CD4-positive, alpha-beta T cell treated with Interleukin-17A for 4 hours (primary cell): ENCODE measurements at regions not wholly inside any gene's neighbourhood (a gene's known extent, or its start where the extent isn't known, plus 50 kb on each side); places are given as distances from the start of the nearest gene placed in this dataset.

ENCODE experiments used
- DNase-seq: peaks from one replicate; pipeline ENCODE4 v3.0.0-alpha.2; 2020; ENCODE audit warnings: mixed read lengths

DNA sequence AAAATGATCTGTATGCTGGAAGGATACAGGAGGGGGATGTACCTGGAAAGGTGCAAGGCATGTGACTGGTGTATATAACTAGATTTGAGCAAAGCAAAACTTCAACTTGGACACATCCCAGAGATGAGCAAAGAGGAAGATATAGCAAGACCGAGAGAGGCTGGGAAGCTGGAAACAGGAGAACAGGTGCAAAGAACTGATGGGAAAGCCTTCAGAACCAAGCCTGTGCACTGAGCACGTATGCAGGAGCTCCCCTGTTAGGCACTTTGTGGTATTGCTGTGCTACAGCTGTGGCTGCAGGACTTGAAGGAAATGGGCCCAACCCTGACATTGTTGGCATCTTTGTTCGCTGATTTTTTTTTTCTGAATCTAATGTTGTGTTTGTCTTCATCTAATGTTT is 120.7 kb upstream of the PWP1 start:
- DNase-seq, result no peak

- DNase-seq, result no peak
Measured at GRCh38 chr12:107565551-107565950, 120.0 kb upstream of the PWP1 start.

DNA sequence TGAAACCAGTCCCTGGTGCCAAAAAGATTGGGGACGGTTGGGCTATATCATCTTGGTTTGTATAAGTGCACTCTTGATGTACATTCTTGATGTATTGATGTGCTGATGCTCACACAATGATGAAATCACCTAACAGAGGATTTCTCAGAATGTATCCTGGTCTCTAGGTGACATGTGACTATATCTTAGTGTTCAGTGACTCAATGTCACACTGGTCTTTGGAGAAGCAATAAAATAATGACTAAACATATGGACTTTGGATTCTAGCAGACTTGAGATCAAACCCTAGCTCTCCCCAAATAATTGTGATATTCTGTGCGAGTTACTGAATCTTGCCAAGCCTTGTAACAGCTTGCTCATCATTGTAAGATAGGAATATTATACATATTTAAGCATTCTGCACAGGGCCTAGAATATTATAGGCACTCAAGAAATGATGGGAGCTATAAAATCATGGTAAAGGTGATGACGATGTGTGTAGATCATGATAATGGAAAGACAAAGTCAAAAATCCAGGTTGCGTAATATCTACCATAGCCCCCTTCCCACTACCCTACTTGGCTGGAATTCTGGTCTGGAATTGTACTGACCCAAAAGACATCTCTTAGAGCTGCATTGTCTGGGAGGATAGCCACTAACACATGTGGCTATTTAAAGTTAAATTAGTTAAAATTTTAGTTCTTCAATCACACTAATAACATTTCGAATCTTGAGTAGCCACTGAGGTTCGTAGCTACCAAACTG is 117.6 kb upstream of the PWP1 start:
- no peak for DNase-seq

- no peak for DNase-seq
Measured at GRCh38 chr12:107568718-107569117, 116.9 kb upstream of the PWP1 start.

DNA sequence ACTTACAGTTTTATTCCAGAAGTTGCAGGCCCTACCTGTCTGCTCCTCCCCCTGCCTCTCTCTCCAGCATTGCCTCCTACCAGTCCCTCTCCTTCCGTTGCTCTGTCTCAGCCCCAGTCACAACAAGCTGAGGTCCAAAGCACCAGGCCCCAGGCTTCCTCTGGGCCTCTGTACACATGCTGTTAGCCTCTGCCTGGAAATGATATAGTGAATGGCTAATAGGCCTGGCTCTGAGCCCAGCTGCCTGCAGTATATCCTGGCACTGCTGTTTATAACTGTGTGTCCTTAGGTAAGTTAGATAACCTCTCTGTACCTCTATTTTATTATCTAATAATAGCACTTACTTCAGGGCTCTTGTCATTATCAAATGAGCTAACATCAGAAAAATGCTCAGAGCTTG is 114.9 kb upstream of the PWP1 start:
- no peak for DNase-seq

DNA sequence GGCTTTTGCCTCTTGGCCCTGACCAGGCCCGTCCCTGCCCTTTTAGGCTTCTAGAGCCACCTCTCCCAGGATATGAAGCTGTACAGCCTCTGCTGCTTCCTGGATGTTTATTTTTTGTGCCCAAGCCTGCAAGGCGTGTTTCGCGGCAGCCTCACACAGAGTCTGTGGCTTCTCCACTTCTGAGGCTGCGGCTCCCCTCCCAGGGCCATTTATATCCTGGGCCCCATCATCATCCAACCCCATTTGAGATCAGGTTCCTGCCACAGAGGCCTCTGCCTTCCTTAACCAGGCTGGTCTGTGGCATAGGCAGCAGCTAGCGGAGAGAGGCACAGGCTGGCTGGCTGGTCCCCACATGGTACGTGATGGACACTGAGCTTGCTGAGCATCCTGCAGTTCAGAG is 114.1 kb upstream of the PWP1 start:
- no peak for DNase-seq

- DNase-seq, result no peak
Measured at GRCh38 chr12:107574691-107575090, 110.9 kb upstream of the PWP1 start.

DNA sequence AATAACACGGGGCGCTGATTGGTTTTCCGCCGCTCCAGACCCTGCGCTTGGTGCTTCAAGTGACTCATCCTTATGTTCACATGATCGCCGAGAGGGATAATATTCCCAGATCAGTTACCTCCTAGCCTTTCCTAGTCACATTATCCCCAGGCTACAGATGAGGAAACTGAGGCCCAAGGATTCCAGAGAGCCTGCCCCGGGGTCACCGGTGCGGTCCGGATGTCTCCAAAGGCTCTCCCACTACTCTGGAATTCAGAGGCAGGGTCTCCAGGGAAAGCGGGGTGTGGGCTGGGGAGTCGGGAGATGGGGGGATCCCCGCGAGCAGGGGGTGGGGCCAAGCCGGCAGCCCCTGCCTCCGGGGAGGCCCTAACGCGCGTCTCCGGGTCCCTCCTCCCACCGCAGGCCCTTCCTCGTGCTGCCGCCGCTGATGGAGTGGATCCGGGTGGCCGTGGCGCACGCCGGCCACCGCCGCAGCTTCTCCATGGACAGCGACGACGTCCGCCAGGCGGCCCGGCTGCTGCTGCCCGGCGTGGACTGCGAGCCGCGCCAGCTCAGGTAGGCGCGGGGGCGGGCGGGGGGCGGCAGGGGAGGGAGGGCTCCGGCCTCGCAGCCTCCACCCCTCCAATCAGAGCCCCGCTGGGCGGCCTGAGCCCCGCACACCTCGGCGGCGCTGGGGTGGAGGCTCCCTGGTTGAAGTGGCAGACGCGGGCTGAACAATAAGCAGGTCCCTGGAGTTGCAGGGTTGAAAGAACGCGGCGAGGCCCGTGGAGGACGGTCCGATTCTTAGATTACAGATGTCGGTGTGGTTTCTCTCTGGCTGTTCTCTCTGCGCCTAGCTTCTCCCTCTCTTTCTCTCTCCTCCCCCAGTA is 104.6 kb upstream of the PWP1 start:
- no peak for DNase-seq

DNA sequence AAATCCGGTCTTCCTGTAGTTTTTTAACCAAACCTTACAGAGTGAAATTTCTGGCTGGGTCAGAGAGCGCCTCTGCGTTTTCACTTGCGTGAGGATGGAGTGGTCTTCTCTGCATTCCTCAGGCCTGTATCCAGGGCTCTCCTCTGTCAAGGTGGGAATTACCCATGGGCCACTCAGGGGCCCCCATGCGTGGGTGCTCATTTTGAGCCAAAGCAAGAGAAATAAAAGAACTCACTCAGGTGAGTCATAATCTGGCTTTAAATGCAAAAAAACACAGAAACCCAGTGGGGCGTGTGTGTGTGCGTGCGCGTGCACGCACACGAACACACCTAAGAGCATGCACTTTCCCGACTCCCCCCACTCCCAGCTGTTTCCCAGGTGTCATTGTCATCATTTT is 104.0 kb upstream of the PWP1 start:
- no peak for DNase-seq

GRCh38 chr12:107583551-107583950 is 102.0 kb upstream of the PWP1 start:
- DNase-seq, result no peak

DNA sequence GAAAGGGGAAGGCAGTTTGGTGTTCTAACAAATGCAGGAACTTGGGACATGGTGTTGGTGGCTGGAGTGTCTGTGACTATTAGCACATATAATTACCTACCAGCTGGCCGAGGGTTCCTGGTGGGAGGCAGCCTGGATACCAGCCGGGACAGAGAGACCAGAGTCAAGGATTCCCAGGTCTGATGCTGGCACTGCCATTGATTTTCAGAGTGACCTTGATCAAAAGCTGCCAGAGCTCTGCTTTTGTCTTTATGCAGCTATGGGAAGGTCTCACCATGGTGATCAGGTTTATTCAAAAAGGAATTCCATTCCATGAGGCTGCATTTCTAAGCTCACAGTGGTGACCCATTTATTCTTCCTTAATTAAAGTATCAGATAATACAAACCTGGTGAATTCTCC is 101.0 kb upstream of the PWP1 start:
- no peak for DNase-seq

DNA sequence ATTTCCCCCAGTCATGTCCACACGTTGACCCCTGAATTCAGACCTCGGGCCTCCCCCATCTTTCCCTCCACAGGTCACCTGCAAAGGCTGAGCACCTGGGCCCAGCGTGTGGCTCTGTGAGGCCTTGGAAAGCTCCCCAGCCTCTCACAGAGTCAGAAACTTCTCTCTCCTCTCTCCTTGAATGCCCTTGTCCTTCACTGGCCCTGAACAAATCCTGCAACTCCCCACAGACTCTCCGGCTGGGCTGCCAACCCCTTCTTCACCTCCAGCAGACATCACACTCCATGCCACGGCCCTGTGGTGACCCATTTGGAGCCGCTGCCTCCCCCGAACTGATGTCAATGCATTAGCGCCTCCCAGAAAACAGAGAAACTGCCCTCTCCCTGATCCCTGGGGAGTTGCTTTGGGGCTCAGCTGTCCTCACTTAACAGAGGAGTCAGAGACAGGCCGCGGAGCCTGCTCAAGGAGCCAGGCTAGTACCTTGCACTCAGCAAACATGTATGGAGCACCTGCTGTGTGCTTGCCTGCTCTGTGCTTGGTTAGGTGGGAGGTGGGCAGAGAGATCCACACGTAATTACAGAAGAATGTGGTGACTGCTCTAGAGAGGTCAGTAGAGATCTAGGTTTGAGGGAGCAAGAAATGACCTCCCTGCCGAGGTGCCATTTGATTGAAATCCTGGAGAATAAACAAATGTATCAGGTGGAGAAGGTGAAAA is 99.2 kb upstream of the PWP1 start:
- DNase-seq, result no peak

- DNase-seq, result no peak
Measured at GRCh38 chr12:107590413-107590812, 95.2 kb upstream of the PWP1 start.

DNA sequence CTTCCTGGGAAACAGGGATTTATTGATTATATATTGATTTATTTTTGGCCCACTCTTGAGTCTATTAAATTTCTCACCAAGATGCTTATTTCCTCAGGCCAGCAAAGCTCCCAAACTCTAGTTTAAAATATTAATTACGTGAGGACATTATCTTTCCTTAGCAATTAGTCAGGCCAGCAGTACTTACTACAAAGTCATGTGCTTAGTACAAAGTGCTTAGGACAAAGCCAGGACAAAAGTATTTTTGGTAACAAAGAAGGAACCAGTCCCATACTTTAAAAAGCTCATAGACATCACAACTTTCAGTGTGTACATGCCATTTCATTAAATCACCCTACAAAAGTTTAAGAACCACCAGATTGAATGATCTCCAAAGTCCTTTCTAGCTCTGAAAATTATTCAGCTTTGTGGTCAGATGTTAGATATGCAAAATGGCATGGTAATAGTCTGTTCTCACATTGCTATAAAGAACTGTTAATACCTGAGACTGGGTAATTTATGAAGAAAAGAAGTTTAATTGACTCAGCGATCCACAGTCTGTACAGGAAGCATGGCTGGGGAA is 94.7 kb upstream of the PWP1 start:
- no peak for DNase-seq

DNA sequence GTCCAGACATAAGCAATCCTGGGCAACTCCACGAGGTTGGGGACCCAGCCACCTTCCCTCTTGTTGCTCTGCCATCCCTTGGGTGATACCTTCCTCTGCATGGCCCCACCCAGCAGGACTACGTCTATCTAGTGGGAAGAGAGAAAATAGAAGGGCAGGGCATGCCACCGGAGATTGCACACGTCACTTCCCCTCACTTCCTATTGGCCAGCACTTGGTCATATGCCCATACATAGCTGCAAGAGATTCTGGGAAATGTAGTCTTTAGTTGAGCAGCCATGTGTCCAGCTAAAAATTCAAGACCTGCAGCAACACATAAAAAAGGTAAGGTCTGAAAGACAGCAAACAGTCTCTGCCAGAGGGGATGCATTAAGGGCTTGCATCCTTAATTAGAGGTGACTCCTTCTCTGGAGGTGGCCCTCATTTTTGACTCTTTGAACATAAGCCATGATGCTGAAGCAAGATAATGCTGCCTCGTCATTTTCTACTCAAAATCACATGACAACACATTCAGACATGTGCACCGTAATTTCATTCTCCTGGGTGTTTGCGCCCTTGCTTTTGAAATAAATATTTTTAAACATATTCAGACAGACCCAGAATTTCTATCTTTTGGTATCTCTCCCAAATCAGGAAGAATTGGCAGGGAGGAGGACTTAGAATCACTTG is 91.8 kb upstream of the PWP1 start:
- no peak for DNase-seq

- DNase-seq, result no peak
Measured at GRCh38 chr12:107594995-107595394, 90.6 kb upstream of the PWP1 start.

DNA sequence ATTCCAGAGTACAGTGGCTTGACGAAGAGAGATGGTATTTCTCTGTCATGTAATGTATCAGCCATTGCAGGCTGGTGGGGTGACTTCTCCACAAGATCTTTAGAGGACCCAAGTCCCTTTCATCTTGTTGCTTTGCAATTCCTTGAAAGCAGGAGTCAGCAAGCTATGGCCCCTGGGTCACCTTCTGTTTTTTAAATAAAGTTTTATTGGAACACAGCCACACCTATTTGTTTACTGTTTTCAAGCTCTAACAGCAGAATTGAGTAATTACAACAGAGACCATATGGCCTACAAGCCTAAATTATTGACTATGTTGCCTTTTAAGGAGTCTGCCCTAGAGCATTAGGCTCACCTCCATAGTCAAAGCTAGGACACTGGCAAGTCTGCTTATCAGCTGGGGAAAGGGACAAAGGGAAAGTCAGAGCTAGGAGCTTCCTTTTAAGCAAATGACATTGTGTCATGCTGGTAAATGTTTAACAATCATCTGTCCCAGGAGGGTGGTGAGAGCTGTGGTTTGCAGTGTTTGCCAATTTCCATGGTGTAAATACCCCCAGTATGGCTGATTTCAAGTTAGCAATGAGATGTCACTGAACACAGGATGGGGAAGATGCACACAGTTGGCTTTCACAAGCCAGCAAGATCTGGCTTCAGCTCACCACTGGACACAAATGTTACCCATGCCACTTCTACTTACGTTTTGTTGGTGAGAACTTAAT is 87.7 kb upstream of the PWP1 start:
- no peak for DNase-seq

DNA sequence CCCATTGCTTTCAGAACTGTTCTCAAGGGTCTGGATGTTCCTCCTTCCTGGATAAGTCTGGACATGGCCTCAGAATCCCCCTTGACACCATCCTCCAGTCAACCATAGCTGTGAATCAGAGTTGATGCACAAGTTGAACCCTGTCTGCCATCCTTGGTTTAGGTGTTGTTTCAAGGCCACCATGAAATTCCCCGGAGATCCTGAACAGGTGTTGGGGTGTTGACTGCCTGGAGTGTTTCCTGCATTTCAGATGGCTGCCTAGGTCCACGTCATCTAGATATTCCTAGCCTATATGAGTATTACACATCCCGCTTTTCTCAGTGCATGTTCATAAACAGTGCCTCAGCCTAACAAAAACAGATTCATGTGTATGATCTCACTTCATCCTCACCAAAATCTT is 86.7 kb upstream of the PWP1 start:
- no peak for DNase-seq

GRCh38 chr12:107600581-107601144 is 84.9 kb upstream of the PWP1 start:
- DNase-seq, result no peak

DNA sequence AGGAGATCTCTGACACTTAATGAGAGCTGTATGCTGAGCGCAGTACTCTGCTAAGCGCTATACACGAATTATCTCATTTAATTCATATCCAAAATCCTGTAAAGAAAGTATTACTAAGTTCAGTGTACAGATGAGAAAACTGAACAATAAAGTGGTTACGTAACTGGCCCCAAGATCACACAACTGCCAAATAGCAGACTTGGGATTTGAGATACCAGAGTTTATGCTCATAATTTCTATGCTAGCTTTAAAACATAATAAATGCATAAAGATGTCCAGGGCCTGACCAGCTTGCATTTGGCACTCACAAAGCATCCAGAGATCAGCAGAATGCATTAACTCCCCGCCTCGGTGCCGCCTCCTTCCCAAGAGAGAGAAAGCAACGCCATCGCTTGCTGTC is 83.2 kb upstream of the PWP1 start:
- DNase-seq, result no peak

DNA sequence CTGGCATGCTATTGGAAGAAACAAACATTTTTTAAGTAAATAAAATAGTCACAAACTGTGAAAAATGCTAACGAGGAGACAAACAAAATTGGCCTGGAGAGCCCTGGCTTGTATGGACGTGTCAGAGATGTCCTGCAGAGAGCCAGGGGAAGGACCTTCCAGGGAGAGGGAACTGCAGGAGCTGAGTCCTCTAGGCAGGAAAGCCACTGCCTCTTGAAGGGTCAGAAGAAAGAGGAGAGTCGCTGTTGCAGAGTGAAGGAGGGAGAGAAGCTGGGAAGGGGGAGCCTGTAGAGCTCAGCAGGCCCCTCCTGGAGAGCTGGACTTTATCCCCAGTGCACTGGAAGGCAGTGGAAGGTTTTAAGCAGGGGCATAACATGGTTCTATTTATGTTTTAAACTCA is 80.3 kb upstream of the PWP1 start:
- no peak for DNase-seq
